Hepatocyte (in vitro differentiated cells): ENCODE measurements at regions not wholly inside any gene's neighbourhood (a gene's known extent, or its start where the extent isn't known, plus 50 kb on each side); places are given as distances from the start of the nearest gene placed in this dataset.

Experiments
- CTCF ChIP-seq: fragments of 200-600 bp; sonication (generic); IDR thresholded peaks from 2 replicates; pipeline ENCODE4 v1.5.1; 2016; ENCODE audit warnings: antibody characterized with exemption, mild to moderate bottlenecking; ENCODE audit not compliant: poor library complexity
- EZH2 ChIP-seq: fragments of 200-600 bp; sonication (generic); IDR thresholded peaks from 2 replicates; pipeline ENCODE4 v1.6.1; 2016; ENCODE audit warnings: antibody characterized with exemption, mild to moderate bottlenecking, borderline replicate concordance

DNA sequence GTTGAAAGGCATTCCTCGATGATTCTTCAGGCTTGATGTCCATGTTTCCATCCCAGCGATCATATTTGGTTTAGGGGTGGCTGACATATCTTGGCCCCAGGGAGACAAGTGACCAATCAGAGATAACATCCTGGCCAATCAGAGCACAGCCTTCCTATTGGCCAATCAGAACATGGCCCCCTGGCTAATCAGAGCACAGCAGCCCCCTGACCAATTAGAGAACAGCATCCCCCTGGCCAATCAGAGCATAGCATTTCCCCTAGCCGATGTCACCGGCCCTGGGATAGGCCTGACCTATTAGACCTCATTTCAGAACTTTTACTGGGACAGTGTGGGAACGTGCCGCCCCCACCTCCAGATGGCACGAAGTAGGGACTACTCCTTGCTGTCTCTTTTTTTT, 182.2 kb downstream of the AACS start:
- no peak for TF ChIP-seq CTCF
- TF ChIP-seq EZH2, result no peak
